Left lung (tissue), 4 donors: ENCODE measurements at regions not wholly inside any gene's neighbourhood (a gene's known extent, or its start where the extent isn't known, plus 50 kb on each side); places are given as distances from the start of the nearest gene placed in this dataset.

Experiments
- ATAC-seq: fragments of 200-7000 bp; cut with Tn5 transposase; one replicate; pipeline ENCODE4 v1.9.1; 2020; ENCODE audit warnings: moderate library complexity
- DNase-seq, 4 donors: peaks; one replicate each; pipeline ENCODE4 v3.0.0-alpha.2; 2013 to 2020
- H3K27ac ChIP-seq, 2 donors: fragments of 200-600 bp; sonication (generic) in 1 of 2; one replicate each; pipeline versions ENCODE4 v1.5.0 to v1.8.0; 2020 to 2021
- H3K27me3 ChIP-seq, 2 donors: fragments of 200-600 bp; sonication (generic) in 1 of 2; one replicate each; pipeline versions ENCODE4 v1.5.0 to v1.8.0; 2020 to 2021
- H3K36me3 ChIP-seq, 2 donors: fragments of 200-600 bp; sonication (generic) in 1 of 2; one replicate each; pipeline versions ENCODE4 v1.5.0 to v1.8.0; 2020 to 2021
- H3K4me1 ChIP-seq, 2 donors: fragments of 200-600 bp; one replicate each; pipeline ENCODE4 v1.8.0; 2021
- H3K4me3 ChIP-seq, 2 donors: fragments of 200-600 bp; sonication (generic) in 1 of 2; one replicate each; pipeline versions ENCODE4 v1.5.0 to v1.8.0; 2020 to 2021; ENCODE audit warnings: mild to moderate bottlenecking in 1 of 2
- H3K9me3 ChIP-seq, 2 donors: fragments of 200-600 bp; sonication (generic) in 1 of 2; one replicate each; pipeline versions ENCODE4 v1.5.0 to v1.8.0; 2020 to 2021
- intact Hi-C, 2 donors: fragments of 100-400 bp; cut with DNase I; formaldehyde crosslinking; loops; one replicate each; pipeline versions ENCODE4 v1.11.2 to v1.14.2; 2022
- TF ChIP-seq, protein P1 (sequence below), 2 donors: fragments of 200-600 bp; sonication (generic) in 1 of 2; IDR thresholded peaks; one replicate each; pipeline versions ENCODE4 v1.5.0 to v1.8.0; 2021; ENCODE audit warnings: antibody characterized with exemption in 2 of 2
- donor health status: DM: no; HTN: yes; CAD: no.
- donor health status: DM: no; HTN: no; CAD: no.

DNA sequence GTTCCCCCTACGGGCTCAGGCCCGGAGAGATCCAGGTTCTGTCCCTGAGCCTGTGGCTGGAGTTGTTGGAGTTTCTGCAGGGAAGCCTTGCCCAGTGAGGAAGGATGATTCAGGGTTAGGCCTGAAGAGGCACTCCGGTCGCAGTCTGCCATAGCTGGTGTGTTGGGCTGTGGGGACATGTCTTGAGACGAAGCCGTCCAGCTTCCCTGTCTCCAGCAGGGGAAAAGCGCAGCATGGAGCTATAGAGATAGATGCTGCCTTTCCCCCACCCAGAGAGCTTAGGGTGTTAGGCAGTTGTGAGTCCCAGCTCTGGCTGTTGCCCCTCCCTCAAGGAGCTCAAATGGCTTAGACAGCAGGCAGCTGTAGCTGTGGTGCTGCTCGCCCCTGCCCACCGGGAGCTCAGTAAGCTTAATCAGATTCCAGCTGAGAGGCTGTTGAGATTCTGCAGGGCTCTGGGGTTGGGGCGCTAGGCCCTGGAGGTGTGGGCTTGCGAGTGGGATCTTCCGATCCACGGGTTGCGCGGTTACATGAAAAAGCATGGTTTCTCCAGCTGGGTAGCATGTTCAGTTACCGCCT, 103.9 kb downstream of the PMAIP1 start:
- H3K4me3 ChIP-seq = no peak overlapping the region
- intact Hi-C loops = no loop called here
- H3K36me3 ChIP-seq = no peaks in the 10 kb centered on the region
- no peaks in the 10 kb centered on the region for H3K4me1 ChIP-seq
- H3K9me3 ChIP-seq = no peaks in the 10 kb centered on the region
- H3K27ac ChIP-seq = no peak overlapping the region
- no peaks in the 10 kb centered on the region for H3K27me3 ChIP-seq
- no peak for DNase-seq
- TF ChIP-seq, protein P1, sequence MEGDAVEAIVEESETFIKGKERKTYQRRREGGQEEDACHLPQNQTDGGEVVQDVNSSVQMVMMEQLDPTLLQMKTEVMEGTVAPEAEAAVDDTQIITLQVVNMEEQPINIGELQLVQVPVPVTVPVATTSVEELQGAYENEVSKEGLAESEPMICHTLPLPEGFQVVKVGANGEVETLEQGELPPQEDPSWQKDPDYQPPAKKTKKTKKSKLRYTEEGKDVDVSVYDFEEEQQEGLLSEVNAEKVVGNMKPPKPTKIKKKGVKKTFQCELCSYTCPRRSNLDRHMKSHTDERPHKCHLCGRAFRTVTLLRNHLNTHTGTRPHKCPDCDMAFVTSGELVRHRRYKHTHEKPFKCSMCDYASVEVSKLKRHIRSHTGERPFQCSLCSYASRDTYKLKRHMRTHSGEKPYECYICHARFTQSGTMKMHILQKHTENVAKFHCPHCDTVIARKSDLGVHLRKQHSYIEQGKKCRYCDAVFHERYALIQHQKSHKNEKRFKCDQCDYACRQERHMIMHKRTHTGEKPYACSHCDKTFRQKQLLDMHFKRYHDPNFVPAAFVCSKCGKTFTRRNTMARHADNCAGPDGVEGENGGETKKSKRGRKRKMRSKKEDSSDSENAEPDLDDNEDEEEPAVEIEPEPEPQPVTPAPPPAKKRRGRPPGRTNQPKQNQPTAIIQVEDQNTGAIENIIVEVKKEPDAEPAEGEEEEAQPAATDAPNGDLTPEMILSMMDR (IDR thresholded peaks at IDR 0.05) = no peak
- no peak for ATAC-seq

DNA sequence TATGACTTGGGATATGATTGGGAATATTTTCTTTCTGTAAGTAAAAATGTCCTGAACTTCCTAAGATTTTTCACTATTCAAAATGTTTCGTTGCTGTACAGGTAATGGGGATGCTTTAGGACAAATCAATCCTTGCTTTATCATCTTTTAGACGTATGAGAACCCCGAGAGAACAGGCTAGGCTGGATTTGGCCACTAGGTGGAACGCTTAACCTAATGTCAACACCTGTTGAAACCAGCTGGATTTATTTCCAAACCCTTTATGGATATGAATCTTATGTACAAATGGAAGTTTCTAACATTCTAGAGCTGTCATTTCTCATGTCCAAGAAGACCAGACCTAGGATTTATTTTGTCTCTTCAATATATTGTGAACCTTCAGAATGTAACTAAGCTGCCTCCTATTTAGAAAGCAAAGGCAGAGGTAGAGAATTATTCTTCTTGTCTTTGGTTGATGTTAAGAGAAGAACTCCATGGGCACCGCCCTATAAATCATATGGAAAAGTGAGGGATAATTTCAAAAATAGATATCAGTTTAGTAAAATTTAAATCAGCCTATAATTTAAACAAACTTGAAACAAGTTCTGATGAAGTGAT, 96.7 kb downstream of the PMAIP1 start:
- Histone ChIP-seq H3K4me3 (no peak overlapping the region), H3K4me1 (no peaks in the 10 kb centered on the region), H3K36me3 (no peaks in the 10 kb centered on the region), H3K27ac (no peak overlapping the region), H3K9me3 (no peaks in the 10 kb centered on the region), H3K27me3 (peaks cover 0 to 6% of the 10 kb centered on the region in 2 donors)
- DNase-seq (peak in 1 of 4 donors; percentile 35), ATAC-seq (peak; percentile 75)
- intact Hi-C loops = loop anchor here in 1 of 2 donors (10.0 kb wide), 1 partner anchor 558 kb away; no protein-coding TSS in a partner anchor
- TF ChIP-seq, protein P1 (IDR thresholded peaks at IDR 0.05) = peak; percentile 30 to 43

DNA sequence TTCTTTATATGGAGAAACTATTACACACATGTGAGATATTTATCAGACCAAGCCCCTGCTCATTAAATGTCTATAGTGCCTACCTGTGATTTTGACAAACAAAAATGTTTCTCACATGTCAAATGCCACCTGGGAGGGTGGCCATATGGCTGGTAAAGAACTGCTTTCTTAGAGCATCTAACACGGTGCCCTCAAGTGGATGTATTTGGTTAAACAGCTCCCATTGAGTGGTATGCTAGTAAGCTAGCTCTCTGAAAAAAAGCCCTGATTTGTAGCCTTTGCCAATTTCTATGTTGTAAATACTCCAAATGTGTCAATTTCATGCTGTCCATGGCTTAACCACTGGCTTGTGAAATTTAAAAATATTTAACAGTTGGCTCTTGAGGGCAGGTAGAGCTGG, 94.6 kb downstream of the PMAIP1 start:
- intact Hi-C loops = loop anchor here in 1 of 2 donors (10.0 kb wide), 1 partner anchor 560 kb away; no protein-coding TSS in a partner anchor
- no peak overlapping the region for H3K4me3 ChIP-seq
- DNase-seq = no peak
- H3K36me3 ChIP-seq = no peaks in the 10 kb centered on the region
- H3K27ac ChIP-seq = no peak overlapping the region
- TF ChIP-seq, protein P1 (IDR thresholded peaks at IDR 0.05) = no peak
- H3K4me1 ChIP-seq = no peaks in the 10 kb centered on the region
- H3K27me3 ChIP-seq = peaks cover 0 to 10% of the 10 kb centered on the region in 2 donors
- ATAC-seq = no peak
- no peaks in the 10 kb centered on the region for H3K9me3 ChIP-seq

DNA sequence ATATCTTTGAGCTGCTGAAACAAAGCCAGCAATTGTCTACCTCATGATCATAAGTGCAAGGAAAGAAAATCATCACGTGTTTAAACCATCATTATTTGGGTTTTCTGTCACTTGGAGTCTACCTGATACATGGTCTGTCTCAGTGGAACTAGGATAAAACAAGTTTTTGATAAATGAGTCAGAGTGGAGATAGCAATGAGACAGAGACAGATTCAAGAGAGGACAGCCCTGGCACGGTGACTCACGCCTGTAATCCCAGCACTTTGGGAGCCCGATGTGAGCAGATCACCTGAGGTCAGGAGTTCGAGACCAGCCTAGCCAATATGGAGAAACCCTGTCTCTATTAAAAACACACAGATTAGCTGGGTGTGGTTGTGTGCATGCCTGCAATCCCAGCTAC, 93.8 kb downstream of the PMAIP1 start:
- TF ChIP-seq, protein P1 (IDR thresholded peaks at IDR 0.05) = no peak
- H3K27ac ChIP-seq = no peak overlapping the region
- peaks cover 0 to 10% of the 10 kb centered on the region in 2 donors for H3K27me3 ChIP-seq
- no peaks in the 10 kb centered on the region for H3K4me1 ChIP-seq
- no peaks in the 10 kb centered on the region for H3K36me3 ChIP-seq
- DNase-seq (no peak), ATAC-seq (no peak)
- H3K9me3 ChIP-seq = no peaks in the 10 kb centered on the region
- intact Hi-C loops = loop anchor here in 1 of 2 donors (10.0 kb wide), 1 partner anchor 561 kb away; no protein-coding TSS in a partner anchor
- no peak overlapping the region for H3K4me3 ChIP-seq

DNA sequence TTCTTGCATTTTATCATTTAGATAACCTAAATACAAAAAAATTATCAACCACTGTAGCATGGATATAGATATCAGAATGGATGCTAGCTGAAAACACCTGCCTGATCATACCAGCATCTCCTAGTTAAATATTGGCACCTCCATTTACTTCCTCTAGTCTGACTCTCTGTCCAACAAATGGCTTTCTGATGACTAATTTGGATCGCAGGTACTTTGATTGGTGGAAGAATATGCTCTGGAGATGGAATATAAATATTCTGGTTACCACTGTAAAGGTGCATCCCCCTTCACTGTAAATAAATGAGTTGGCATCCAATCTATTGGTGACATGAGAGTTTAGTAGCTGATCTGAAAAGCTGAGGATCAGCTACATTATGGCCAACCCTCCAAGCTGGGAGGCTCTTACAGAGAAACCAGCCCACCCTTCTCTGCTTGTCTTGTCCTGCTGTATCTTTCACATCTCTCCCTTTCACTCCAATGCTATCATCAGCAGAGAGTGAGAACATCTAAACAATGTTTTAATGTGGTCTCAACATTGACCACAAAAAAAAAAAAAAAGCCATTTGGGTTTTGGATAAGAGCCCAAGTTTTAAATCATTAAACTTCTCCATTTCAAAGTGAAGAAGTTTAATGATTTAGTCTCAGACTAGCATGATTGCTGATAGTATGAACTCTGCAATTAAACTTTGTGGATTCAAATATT, 90.5 kb downstream of the PMAIP1 start:
- no peaks in the 10 kb centered on the region for H3K4me1 ChIP-seq
- H3K9me3 ChIP-seq = no peaks in the 10 kb centered on the region
- no peak overlapping the region for H3K27ac ChIP-seq
- TF ChIP-seq, protein P1 (IDR thresholded peaks at IDR 0.05) = no peak
- no peaks in the 10 kb centered on the region for H3K36me3 ChIP-seq
- intact Hi-C loops = loop anchor here in 1 of 2 donors (10.0 kb wide), 1 partner anchor 565 kb away; no protein-coding TSS in a partner anchor
- no peak for DNase-seq
- no peak overlapping the region for H3K4me3 ChIP-seq
- H3K27me3 ChIP-seq = peaks cover 0 to 10% of the 10 kb centered on the region in 2 donors
- no peak for ATAC-seq
